Loucy (cell line): ENCODE measurements at regions not wholly inside any gene's neighbourhood (a gene's known extent, or its start where the extent isn't known, plus 50 kb on each side); places are given as distances from the start of the nearest gene placed in this dataset.
A peak's percentile ranks its signal among the peaks of the same experiment; 100 is the strongest.

Experiments
- H2AFZ ChIP-seq: fragments of 200-600 bp; sonication (generic); 2 replicates; pipeline ENCODE4 v1.6.0; 2016; ENCODE audit warnings: antibody characterized with exemption, mild to moderate bottlenecking, low read length, moderate library complexity
- H3F3A ChIP-seq: fragments of 200-600 bp; 2 replicates; pipeline ENCODE4 v1.6.0; 2016; ENCODE audit warnings: antibody characterized with exemption, low read depth, mild to moderate bottlenecking
- H3K27me3 ChIP-seq: fragments of 200-600 bp; sonication (generic); 2 replicates; pipeline ENCODE4 v1.6.1; 2014; ENCODE audit warnings: low read length, mild to moderate bottlenecking; ENCODE audit not compliant: insufficient read depth, poor library complexity, severe bottlenecking
- H3K36me3 ChIP-seq: fragments of 200-600 bp; sonication (generic); 2 replicates; pipeline ENCODE4 v1.6.1; 2016; ENCODE audit warnings: low read length; ENCODE audit not compliant: insufficient read depth
- H3K4me1 ChIP-seq: fragments of 200-600 bp; sonication (generic); 2 replicates; pipeline ENCODE4 v1.5.1; 2014; ENCODE audit warnings: low read length, mild to moderate bottlenecking; ENCODE audit not compliant: insufficient read depth, poor library complexity, severe bottlenecking
- H3K4me2 ChIP-seq: fragments of 200-600 bp; sonication (generic); 2 replicates; pipeline ENCODE4 v1.6.0; 2014; ENCODE audit warnings: antibody characterized with exemption, low read length, low read depth, mild to moderate bottlenecking; ENCODE audit not compliant: poor library complexity, severe bottlenecking
- H3K4me3 ChIP-seq: fragments of 200-600 bp; sonication (generic); 2 replicates; pipeline ENCODE4 v1.5.1; 2014; ENCODE audit warnings: low read length, mild to moderate bottlenecking, mixed read lengths; ENCODE audit not compliant: poor library complexity, severe bottlenecking
- H3K79me2 ChIP-seq: fragments of 200-600 bp; sonication (generic); 2 replicates; pipeline ENCODE4 v1.6.1; 2014; ENCODE audit warnings: low read length; ENCODE audit not compliant: insufficient read depth
- H3K9ac ChIP-seq: fragments of 200-600 bp; sonication (generic); 2 replicates; pipeline ENCODE4 v1.6.0; 2014; ENCODE audit warnings: mild to moderate bottlenecking, low read depth, low read length, moderate library complexity; ENCODE audit not compliant: poor library complexity, severe bottlenecking
- H3K9me2 ChIP-seq: fragments of 200-600 bp; sonication (generic); replicated peaks from 2 replicates; pipeline ENCODE4 v1.6.1; 2016; ENCODE audit warnings: low read depth, low read length, mixed read lengths
- H3K9me3 ChIP-seq: fragments of 200-600 bp; sonication (generic); 2 replicates; pipeline ENCODE4 v1.6.1; 2014; ENCODE audit warnings: mild to moderate bottlenecking, antibody characterized with exemption, low read length, low read depth; ENCODE audit not compliant: insufficient read depth
- H4K20me1 ChIP-seq: fragments of 200-600 bp; sonication (generic); 2 replicates; pipeline ENCODE4 v1.6.0; 2014; ENCODE audit warnings: antibody characterized with exemption, low read length, mild to moderate bottlenecking; ENCODE audit not compliant: insufficient read depth, poor library complexity, severe bottlenecking
- EZH2phosphoT487 ChIP-seq: fragments of 200-600 bp; IDR thresholded peaks from 2 replicates; pipeline ENCODE4 v1.6.1; 2018; ENCODE audit warnings: antibody characterized with exemption, mild to moderate bottlenecking, moderate library complexity, borderline replicate concordance
- TF ChIP-seq, protein P1 (sequence below): fragments of 200-600 bp; sonication (generic); conservative IDR thresholded peaks from 2 replicates; pipeline ENCODE4 v1.5.1; 2014; ENCODE audit warnings: mild to moderate bottlenecking, antibody characterized with exemption, low read length

DNA sequence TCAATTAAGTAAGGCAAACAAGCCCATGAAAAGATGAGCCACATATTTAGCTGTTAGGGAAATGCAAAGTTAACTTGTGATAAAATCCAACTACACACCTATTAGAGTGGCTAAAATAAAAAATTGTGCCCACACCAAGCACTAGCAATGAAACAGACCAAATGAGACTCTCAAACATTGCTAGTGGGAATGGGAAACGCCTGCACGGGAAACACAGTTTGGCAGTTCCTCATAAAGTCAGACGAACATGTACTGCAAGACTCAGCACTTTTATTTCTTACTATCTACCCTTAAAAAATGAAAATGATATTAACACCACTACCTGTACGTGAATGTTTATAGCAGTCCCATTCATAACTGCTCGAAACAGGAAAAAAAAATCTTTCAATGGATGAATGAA, 392.1 kb upstream of the NOX3 start:
- Histone ChIP-seq H3K4me1 (peaks cover 25% of the 10 kb centered on the region), H2AFZ (no peak overlapping the region), H3K9me2 (no peaks in the 10 kb centered on the region)

DNA sequence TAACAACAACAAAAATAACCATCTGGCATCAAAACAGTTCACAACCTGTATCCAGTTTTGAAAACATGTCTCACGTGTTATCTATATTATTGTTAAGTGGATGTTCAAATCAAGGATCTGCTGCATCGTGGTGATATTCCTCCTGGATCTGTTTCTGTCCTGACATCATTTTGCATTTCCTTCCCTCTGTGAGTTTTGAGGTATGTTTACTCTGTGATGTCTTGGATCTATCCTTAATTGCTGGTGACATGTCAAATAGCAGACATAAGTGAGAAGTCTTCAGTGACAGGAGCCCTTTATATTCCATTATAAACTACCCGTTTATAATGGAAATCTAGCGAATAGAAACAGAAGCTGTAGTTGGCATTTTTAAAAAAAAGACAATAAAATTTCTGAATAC, 381.8 kb upstream of the NOX3 start:
- H3K4me2 ChIP-seq: no peak overlapping the region
- no peaks in the 10 kb centered on the region for H4K20me1 ChIP-seq
- no peak for TF ChIP-seq EZH2phosphoT487
- TF ChIP-seq, protein P1, sequence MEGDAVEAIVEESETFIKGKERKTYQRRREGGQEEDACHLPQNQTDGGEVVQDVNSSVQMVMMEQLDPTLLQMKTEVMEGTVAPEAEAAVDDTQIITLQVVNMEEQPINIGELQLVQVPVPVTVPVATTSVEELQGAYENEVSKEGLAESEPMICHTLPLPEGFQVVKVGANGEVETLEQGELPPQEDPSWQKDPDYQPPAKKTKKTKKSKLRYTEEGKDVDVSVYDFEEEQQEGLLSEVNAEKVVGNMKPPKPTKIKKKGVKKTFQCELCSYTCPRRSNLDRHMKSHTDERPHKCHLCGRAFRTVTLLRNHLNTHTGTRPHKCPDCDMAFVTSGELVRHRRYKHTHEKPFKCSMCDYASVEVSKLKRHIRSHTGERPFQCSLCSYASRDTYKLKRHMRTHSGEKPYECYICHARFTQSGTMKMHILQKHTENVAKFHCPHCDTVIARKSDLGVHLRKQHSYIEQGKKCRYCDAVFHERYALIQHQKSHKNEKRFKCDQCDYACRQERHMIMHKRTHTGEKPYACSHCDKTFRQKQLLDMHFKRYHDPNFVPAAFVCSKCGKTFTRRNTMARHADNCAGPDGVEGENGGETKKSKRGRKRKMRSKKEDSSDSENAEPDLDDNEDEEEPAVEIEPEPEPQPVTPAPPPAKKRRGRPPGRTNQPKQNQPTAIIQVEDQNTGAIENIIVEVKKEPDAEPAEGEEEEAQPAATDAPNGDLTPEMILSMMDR: no peak
- H2AFZ ChIP-seq: no peak overlapping the region
- H3K79me2 ChIP-seq: no peaks in the 10 kb centered on the region
- no peaks in the 10 kb centered on the region for H3K36me3 ChIP-seq
- H3K9me3 ChIP-seq: no peaks in the 10 kb centered on the region
- H3F3A ChIP-seq: no peaks in the 10 kb centered on the region
- H3K9me2 ChIP-seq: no peaks in the 10 kb centered on the region
- no peaks in the 10 kb centered on the region for H3K27me3 ChIP-seq
- H3K9ac ChIP-seq: no peak overlapping the region
- H3K4me3 ChIP-seq: no peak overlapping the region
- H3K4me1 ChIP-seq: no peaks in the 10 kb centered on the region

More for the DNA sequence above, 392.1 kb upstream of the NOX3 start:
- no peaks in the 10 kb centered on the region for H4K20me1 ChIP-seq
- H3K9me3 ChIP-seq: no peaks in the 10 kb centered on the region
- H3K27me3 ChIP-seq: no peaks in the 10 kb centered on the region
- peaks cover 5% of the 10 kb centered on the region; the same call in 1 of the 2 replicates for H3F3A ChIP-seq
- H3K4me2 ChIP-seq: peak overlapping the region; percentile 5
- H3K79me2 ChIP-seq: no peaks in the 10 kb centered on the region
- no peaks in the 10 kb centered on the region for H3K36me3 ChIP-seq
- TF ChIP-seq EZH2phosphoT487: no peak
- TF ChIP-seq, protein P1: no peak
- H3K9ac ChIP-seq: peak overlapping the region; percentile 15
- H3K4me3 ChIP-seq: no peak overlapping the region

DNA sequence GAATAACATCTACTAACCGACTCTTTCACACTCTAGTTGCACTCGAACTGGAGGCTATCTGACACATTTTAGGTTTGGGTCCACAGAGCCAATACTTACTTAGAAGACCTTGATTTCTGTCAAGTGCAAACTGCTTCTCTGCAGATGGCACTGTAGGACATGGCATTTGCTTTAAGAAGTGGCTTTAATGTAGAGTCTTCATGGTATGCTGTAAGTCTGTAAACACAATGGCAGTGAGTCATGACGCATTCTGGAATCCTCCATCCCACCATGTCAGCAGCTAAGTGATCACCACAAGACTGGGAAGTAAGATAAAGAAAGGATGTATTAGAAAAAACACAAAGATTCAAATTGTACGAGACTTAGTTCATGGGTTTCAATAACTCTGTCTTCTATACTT, 377.0 kb upstream of the NOX3 start:
- Histone ChIP-seq H3F3A (no peaks in the 10 kb centered on the region), H3K4me2 (no peak overlapping the region), H3K9ac (no peak overlapping the region), H3K79me2 (no peaks in the 10 kb centered on the region), H3K9me2 (no peaks in the 10 kb centered on the region), H3K27me3 (no peaks in the 10 kb centered on the region), H3K4me1 (peaks cover 29% of the 10 kb centered on the region), H2AFZ (no peak overlapping the region), H4K20me1 (no peaks in the 10 kb centered on the region), H3K36me3 (no peaks in the 10 kb centered on the region), H3K4me3 (no peak overlapping the region), H3K9me3 (no peaks in the 10 kb centered on the region)
- TF ChIP-seq EZH2phosphoT487: no peak
- TF ChIP-seq, protein P1: peak; percentile 58
